ENCODE measurements at regions not wholly inside any gene's neighbourhood (a gene's known extent, or its start where the extent isn't known, plus 50 kb on each side); places are given as distances from the start of the nearest gene placed in this dataset.

DNA sequence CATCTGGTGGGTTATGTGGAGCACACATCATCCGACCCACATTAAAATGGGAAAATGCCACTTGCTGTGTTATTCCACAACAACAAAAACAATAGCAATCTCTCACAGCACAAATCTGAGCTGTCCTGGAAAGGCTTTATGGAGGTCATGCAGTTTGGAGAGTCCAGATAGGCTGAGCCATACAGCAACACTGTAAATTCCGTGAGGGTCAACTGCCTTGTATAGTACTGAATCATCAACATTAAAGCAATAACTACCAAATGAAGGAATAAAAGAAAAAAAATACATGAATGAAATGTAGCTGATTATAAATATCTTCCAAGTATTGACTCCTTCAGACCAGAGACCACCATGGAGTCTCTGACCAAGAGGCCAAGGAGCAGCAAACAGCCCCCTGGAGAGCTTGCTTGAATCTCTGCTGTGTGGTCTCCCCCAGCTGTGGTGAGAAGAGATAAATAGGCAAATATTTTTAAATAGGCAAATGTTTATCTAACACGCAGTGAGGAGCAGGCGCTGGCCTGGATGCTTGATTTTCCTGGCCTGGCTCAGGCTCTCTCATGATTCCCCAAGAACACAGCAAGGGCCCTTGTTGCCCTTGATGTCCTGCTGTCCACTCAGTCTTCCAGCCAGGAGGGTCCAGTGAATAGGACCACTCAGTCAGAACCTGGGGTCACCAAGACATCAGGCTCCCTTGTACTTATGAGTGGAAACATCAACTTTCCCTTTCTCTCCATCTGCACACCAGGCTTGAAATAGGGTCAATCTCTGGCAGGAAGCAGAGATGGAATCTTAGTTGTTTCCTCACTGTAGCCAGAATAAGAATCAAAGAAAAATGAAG is 1021.3 kb downstream of the XPNPEP1 start:
- no peaks in the 10 kb centered on the region for H3K4me1 ChIP-seq
- no peaks in the 10 kb centered on the region for H3K9me3 ChIP-seq
- no peak overlapping the region for H3K4me3 ChIP-seq
- H3K27me3 ChIP-seq = no peaks in the 10 kb centered on the region
- TF ChIP-seq, protein P1, sequence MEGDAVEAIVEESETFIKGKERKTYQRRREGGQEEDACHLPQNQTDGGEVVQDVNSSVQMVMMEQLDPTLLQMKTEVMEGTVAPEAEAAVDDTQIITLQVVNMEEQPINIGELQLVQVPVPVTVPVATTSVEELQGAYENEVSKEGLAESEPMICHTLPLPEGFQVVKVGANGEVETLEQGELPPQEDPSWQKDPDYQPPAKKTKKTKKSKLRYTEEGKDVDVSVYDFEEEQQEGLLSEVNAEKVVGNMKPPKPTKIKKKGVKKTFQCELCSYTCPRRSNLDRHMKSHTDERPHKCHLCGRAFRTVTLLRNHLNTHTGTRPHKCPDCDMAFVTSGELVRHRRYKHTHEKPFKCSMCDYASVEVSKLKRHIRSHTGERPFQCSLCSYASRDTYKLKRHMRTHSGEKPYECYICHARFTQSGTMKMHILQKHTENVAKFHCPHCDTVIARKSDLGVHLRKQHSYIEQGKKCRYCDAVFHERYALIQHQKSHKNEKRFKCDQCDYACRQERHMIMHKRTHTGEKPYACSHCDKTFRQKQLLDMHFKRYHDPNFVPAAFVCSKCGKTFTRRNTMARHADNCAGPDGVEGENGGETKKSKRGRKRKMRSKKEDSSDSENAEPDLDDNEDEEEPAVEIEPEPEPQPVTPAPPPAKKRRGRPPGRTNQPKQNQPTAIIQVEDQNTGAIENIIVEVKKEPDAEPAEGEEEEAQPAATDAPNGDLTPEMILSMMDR (IDR thresholded peaks at IDR 0.05) = no peak
- no peaks in the 10 kb centered on the region for H3K36me3 ChIP-seq
- H3K27ac ChIP-seq = no peak overlapping the region
- no peak for DNase-seq
- intact Hi-C loops (cut with DNase I; ENCODE audit: low total_unique reads) = no loop called here

DNA sequence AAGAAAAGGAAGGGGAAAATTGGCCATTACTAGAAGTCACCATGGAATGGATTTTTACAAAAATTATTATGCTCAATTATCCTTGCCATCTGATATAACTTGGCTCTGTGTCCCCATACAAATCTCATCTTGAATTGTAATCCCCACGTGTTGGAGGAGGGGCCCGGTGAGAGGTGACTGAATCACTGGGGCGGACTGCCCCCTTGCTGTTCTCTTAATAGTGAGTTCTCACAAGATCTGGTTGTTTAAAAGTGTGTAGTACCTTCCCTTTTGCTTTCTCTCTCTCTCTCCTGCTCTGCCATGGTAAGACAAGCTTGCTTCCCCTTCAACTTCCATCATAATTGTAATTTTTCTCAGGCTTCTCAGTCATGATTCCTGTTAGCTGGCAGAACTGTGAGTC is 1023.6 kb downstream of the XPNPEP1 start:
- TF ChIP-seq, protein P1 (IDR thresholded peaks at IDR 0.05) = no peak
- Histone ChIP-seq H3K27ac (no peak overlapping the region), H3K9me3 (no peaks in the 10 kb centered on the region), H3K4me1 (no peaks in the 10 kb centered on the region), H3K36me3 (no peaks in the 10 kb centered on the region), H3K4me3 (no peak overlapping the region), H3K27me3 (no peaks in the 10 kb centered on the region)
- DNase-seq = no peak
- intact Hi-C loops (cut with DNase I; ENCODE audit: low total_unique reads) = no loop called here

DNA sequence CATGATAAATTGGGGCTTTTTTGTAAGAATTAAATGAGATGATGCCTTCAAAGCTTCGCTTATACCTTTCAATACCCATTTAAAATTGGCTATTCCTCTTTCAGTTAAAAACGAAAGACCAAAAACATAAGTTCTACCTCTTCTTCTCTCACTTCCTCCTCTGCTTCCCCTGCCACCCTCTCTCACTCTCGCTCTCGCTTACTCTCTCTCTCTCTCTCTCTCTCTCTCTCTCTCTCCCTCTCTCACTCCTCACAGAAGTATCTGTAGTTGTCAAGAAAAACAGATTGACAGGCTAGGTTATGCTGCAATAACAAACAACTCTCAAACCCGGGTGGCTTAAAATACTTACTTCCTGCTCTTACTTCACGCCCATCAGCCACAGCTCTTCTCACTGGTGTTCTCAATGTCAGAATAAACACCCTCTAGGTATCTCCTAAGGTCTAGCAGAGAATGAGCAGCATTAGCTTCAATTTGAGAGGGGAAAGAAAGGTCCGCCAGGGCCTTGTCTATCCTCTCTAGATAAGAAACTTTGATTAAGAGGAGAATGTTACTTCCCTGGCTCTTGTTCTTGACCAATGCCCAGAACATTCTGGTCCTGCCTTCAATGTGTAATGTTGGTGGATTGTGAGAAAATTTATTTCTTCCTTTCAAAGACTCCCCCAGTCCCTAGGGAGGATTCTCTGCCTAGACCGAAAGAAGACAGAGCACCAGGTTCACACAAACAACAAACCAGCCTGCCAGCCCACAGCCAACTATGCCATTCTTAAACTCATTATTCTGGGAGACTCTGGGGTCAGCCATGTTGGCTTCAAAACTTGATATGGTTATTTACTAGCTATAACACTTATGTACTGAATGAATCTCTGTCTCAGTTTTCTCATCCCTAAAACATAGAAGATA is 1028.7 kb downstream of the XPNPEP1 start:
- intact Hi-C loops (cut with DNase I; ENCODE audit: low total_unique reads) = no loop called here
- no peak overlapping the region for H3K27ac ChIP-seq
- no peaks in the 10 kb centered on the region for H3K36me3 ChIP-seq
- H3K9me3 ChIP-seq = no peaks in the 10 kb centered on the region
- no peaks in the 10 kb centered on the region for H3K27me3 ChIP-seq
- H3K4me1 ChIP-seq = no peaks in the 10 kb centered on the region
- no peak for DNase-seq
- no peak overlapping the region for H3K4me3 ChIP-seq
- TF ChIP-seq, protein P1 (IDR thresholded peaks at IDR 0.05) = no peak

DNA sequence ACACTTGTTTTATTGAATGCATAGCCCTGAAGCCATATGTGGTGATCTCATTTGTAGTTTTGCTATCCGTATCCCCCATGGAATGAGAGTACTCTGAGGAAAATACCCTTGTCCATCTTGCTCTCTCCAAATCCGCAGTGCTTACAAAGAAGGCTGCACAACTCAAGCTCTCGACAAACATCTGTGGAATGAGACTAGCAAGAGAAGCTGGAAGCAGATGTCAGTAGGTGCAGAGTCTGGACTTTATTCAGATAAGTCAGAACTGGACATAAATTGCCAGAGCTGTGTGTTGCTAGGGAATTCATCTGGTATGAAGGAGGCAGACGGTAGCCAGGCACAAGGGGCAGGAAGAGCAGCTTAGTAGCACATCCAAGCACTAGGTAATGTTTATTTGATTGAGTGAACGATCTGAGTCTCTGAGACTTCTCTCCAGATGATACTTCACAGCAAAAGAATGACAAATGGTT is 1046.2 kb downstream of the XPNPEP1 start:
- H3K4me3 ChIP-seq = no peak overlapping the region
- no peak overlapping the region for H3K27ac ChIP-seq
- DNase-seq = no peak
- TF ChIP-seq, protein P1 (IDR thresholded peaks at IDR 0.05) = no peak
- no peaks in the 10 kb centered on the region for H3K9me3 ChIP-seq
- no peaks in the 10 kb centered on the region for H3K36me3 ChIP-seq
- intact Hi-C loops (cut with DNase I; ENCODE audit: low total_unique reads) = no loop called here
- H3K27me3 ChIP-seq = no peaks in the 10 kb centered on the region
- H3K4me1 ChIP-seq = no peaks in the 10 kb centered on the region

DNA sequence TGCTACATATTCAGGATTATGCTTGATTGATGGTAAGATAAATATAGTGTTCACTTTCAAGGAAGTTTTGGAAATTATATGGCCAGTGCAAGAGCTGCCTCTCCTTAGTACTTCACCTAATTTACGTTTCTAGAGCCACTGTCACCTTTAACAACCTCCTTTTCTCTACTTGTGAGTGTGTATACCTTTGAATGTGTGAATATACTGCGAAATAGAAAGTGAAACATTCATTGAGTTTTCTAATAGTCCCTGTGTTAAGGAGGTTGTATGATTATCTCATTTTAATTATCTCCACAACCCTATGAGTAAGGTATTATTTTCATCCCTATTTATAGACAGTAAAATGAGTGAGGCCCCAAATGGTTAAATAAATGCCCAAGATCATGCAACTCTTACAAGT is 1050.5 kb downstream of the XPNPEP1 start:
- Histone ChIP-seq H3K27me3 (no peaks in the 10 kb centered on the region), H3K27ac (no peak overlapping the region), H3K36me3 (no peaks in the 10 kb centered on the region), H3K9me3 (no peaks in the 10 kb centered on the region), H3K4me3 (no peak overlapping the region), H3K4me1 (no peaks in the 10 kb centered on the region)
- DNase-seq = no peak
- TF ChIP-seq, protein P1 (IDR thresholded peaks at IDR 0.05) = no peak
- intact Hi-C loops (cut with DNase I; ENCODE audit: low total_unique reads) = no loop called here
